Cardiac muscle cell (in vitro differentiated cells and primary cell): ENCODE measurements at regions not wholly inside any gene's neighbourhood (a gene's known extent, or its start where the extent isn't known, plus 50 kb on each side); places are given as distances from the start of the nearest gene placed in this dataset.
A peak's percentile ranks its signal among the peaks of the same experiment; 100 is the strongest.

Experiments used
- DNase-seq, 2 donors: peaks; one replicate each; pipeline versions ENCODE4 v3.0.0 to v3.0.0-alpha.2; 2010 to 2017; ENCODE audit warnings: low read depth in 1 of 2, low spot score in 1 of 2
- H3K27ac ChIP-seq: fragments of 200-600 bp; sonication (generic); 2 replicates; pipeline ENCODE4 v1.5.1; 2016
- H3K27me3 ChIP-seq: fragments of 200-600 bp; sonication (generic); 2 replicates; pipeline ENCODE4 v1.6.0; 2016; ENCODE audit warnings: control low read depth
- H3K36me3 ChIP-seq: fragments of 200-600 bp; sonication (generic); 2 replicates; pipeline ENCODE4 v1.5.1; 2016; ENCODE audit warnings: control low read depth
- H3K4me1 ChIP-seq: fragments of 200-600 bp; sonication (generic); 2 replicates; pipeline ENCODE4 v1.8.1; 2017; ENCODE audit warnings: low read depth, mild to moderate bottlenecking, mixed run types
- H3K4me3 ChIP-seq: fragments of 200-600 bp; sonication (generic); 2 replicates; pipeline ENCODE4 v1.5.1; 2016; ENCODE audit warnings: mild to moderate bottlenecking
- H3K9me3 ChIP-seq: fragments of 200-600 bp; sonication (generic); 2 replicates; pipeline ENCODE4 v1.5.1; 2017; ENCODE audit warnings: low read depth, mild to moderate bottlenecking, control low read depth
- CTCF ChIP-seq: IDR thresholded peaks from 2 replicates; pipeline ENCODE4 v1.5.1; 2012; ENCODE audit warnings: low read depth, mild to moderate bottlenecking, low read length

DNA sequence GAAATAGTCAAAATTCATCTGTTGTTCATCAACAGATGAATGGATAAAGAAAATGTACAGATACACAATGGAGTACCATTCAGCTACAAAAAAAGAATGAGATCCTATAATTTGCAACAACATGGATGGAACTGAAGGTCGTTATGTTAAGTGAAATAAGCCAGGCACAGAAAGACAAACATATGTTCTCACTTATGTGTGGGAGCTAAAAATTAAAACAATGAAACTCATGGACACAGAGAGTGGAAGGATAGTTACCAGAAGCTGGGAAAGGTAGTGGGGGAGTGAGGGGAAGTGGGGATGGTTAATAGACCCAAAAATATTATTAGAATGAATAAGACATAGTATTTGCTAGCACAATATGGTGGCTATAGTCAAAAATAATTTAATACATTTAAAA is 70.0 kb upstream of the KCNMA1 start:
- no peak for TF ChIP-seq CTCF
- DNase-seq: no peak
- Histone ChIP-seq H3K27ac (no peak overlapping the region), H3K36me3 (no peaks in the 10 kb centered on the region), H3K4me1 (no peaks in the 10 kb centered on the region), H3K4me3 (no peak overlapping the region), H3K27me3 (peaks cover 14% of the 10 kb centered on the region), H3K9me3 (no peaks in the 10 kb centered on the region)

GRCh38 chr10:77702166-77702565 is 64.6 kb upstream of the KCNMA1 start:
- H3K4me3 ChIP-seq: no peak overlapping the region
- no peaks in the 10 kb centered on the region for H3K4me1 ChIP-seq
- H3K9me3 ChIP-seq: no peaks in the 10 kb centered on the region
- H3K36me3 ChIP-seq: no peaks in the 10 kb centered on the region
- peak in 1 of 2 donors; percentile 92 for DNase-seq
- TF ChIP-seq CTCF: no peak
- H3K27ac ChIP-seq: no peak overlapping the region
- no peaks in the 10 kb centered on the region for H3K27me3 ChIP-seq

DNA sequence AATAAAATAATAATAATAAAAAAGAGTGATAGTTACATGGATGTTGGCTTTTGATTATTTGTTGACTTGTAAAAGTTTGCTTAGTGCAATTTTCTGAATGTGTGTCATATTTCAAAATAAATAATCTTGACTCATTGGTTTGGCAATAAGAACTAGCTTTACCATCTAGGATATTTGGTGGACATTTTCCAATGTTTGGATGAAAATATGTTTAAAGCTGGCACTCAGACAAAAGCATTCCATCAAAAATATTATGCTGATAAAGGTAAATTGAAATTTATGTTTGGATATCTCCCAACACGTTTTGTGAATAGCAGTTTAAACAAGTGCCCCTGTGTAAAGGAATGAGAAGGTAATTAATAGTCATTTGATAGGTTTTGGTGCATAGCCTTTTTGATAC is 62.5 kb upstream of the KCNMA1 start:
- H3K27ac ChIP-seq: no peak overlapping the region
- no peaks in the 10 kb centered on the region for H3K9me3 ChIP-seq
- TF ChIP-seq CTCF: no peak
- no peaks in the 10 kb centered on the region for H3K4me1 ChIP-seq
- H3K27me3 ChIP-seq: no peaks in the 10 kb centered on the region
- DNase-seq: no peak
- H3K4me3 ChIP-seq: no peak overlapping the region
- no peaks in the 10 kb centered on the region for H3K36me3 ChIP-seq

- Histone ChIP-seq H3K4me3 (no peak overlapping the region), H3K4me1 (no peaks in the 10 kb centered on the region), H3K27me3 (no peaks in the 10 kb centered on the region), H3K9me3 (no peaks in the 10 kb centered on the region), H3K27ac (no peak overlapping the region), H3K36me3 (no peaks in the 10 kb centered on the region)
- no peak for TF ChIP-seq CTCF
- no peak for DNase-seq
Measured at GRCh38 chr10:77699080-77699645, 61.6 kb upstream of the KCNMA1 start.

DNA sequence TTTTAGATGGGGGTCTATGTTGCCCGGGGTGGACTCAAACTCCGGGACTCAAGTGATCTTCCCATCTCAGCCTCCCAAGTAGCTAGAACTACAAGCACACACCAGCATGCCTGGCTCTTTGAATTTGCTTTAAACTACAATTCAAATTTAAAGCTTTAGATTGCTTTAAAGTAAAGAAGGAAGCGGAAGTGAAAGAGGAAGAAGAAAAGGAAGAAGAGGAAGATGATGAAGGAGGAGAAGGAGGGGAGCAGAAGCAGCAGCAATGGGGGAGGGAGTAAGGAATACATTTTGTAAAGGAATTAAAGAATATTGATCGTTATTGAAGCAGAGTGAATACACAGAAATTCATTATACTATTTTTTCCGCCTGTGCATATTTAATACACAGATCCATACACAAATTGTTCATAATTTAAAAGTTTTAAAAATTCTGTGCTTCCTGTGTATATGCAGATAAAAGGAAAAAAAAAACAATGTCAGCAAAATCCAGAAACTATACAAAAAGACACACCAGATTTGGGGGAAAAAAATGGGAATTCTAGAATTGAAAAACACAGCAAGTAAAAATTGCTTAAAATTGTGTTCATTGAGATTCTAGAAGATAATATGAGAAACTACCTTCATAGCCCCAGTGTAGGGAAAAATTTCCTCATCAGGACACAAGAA is 60.8 kb upstream of the KCNMA1 start:
- DNase-seq: no peak
- no peaks in the 10 kb centered on the region for H3K9me3 ChIP-seq
- no peaks in the 10 kb centered on the region for H3K27me3 ChIP-seq
- H3K36me3 ChIP-seq: no peaks in the 10 kb centered on the region
- TF ChIP-seq CTCF: no peak
- no peak overlapping the region for H3K27ac ChIP-seq
- no peak overlapping the region for H3K4me3 ChIP-seq
- no peaks in the 10 kb centered on the region for H3K4me1 ChIP-seq

DNA sequence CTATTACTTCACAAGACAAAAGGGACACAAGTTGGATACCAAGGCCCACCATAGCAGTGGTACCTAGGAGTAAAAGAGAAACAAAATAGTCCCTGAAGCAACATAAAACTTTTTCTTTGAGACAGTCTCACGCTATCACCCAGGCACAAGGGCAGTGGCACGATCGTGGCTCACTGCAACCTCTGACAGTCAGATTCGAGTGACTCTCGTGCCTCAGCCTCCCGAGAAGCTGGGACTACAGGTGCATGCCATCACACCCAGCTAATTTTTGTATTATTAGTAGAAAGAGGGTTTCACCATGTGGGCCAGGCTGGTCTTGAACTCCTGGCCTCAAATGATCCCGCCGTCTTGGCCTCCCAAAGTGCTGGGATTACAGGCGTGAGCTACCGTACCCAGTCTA is 59.0 kb upstream of the KCNMA1 start:
- H3K4me1 ChIP-seq: no peaks in the 10 kb centered on the region
- H3K9me3 ChIP-seq: no peaks in the 10 kb centered on the region
- H3K27ac ChIP-seq: no peak overlapping the region
- no peaks in the 10 kb centered on the region for H3K36me3 ChIP-seq
- no peak for DNase-seq
- no peak overlapping the region for H3K4me3 ChIP-seq
- TF ChIP-seq CTCF: no peak
- H3K27me3 ChIP-seq: no peaks in the 10 kb centered on the region
